ENCODE measurements at regions not wholly inside any gene's neighbourhood (a gene's known extent, or its start where the extent isn't known, plus 50 kb on each side); places are given as distances from the start of the nearest gene placed in this dataset.

GRCh38 chr6:109263873-109264700, 118.2 kb downstream of the CD164 start:
- Histone ChIP-seq H3K9ac (ENCODE audit: insufficient read depth in 1 of 2, low read depth in 2 of 2, low read length in 2 of 2) (no peak overlapping the region), H4K20me1 (replicated peaks; ENCODE audit: control insufficient read depth, insufficient read depth, low read length) (no peaks in the 10 kb centered on the region), H3K9me1 (ENCODE audit: control insufficient read depth, insufficient read depth, low read length) (no peaks in the 10 kb centered on the region), H3K4me1 (replicated peaks in 1 of 2; ENCODE audit: control insufficient read depth in 2 of 2, insufficient read depth in 2 of 2, low read length in 2 of 2) (peaks cover 0 to 9% of the 10 kb centered on the region in 2 experiments; a peak in 1 of 5 replicates), H3K27me3 (ENCODE audit: control insufficient read depth in 2 of 2, insufficient read depth in 2 of 2, low read length in 2 of 2) (no peaks in the 10 kb centered on the region), H3K9me3 (replicated peaks; ENCODE audit: control insufficient read depth, insufficient read depth, low read depth, low read length) (no peaks in the 10 kb centered on the region; the same call in 1 of the 2 replicates), H3K4me3 (no peak overlapping the region), H3K4me2 (ENCODE audit: insufficient read depth, low read length) (no peak overlapping the region; the same call in 1 of the 2 replicates), H2AFZ (ENCODE audit: low read depth, low read length) (peak overlapping the region; percentile 78), H3K36me3 (ENCODE audit: control insufficient read depth, insufficient read depth, low read length) (no peaks in the 10 kb centered on the region), H3K79me2 (ENCODE audit: control insufficient read depth, insufficient read depth, low read length) (no peaks in the 10 kb centered on the region), H3K27ac (ENCODE audit: extremely low read depth, low read depth, low read length) (no peak overlapping the region)
- DNase-seq (ENCODE audit: extremely low read depth in 1 of 4, low spot score in 3 of 4) (peak in 1 of 4 experiments; percentile 29), ATAC-seq (peak; percentile 70), FAIRE-seq (peak; percentile 11)
- ChIA-PET CTCF (ENCODE audit: low intra/inter-chr PET ratio) (no interaction called here), POLR2A (interaction anchor here (0.6 kb wide), 1 partner anchor 1694 kb away, joined by 3 read pairs; the partner anchor contains the start of gene GTF3C6)
- intact Hi-C loops (cut with micrococcal nuclease) (no loop called here), in situ Hi-C loops (cut with MboI) (no loop called here)
- WGBS (ENCODE audit: insufficient coverage, low coverage, missing lambda C conversion rate) = 42% methylated on average over 3 of the region's 3 CpGs
- BruUV-seq (replicated peaks) = no TSS peak
- TF ChIP-seq TCF7L2 (IDR thresholded peaks at IDR 0.05; ENCODE audit: low read depth, low read length) (no peak), ZNF655 (CRISPR knock-in tag; IDR thresholded peaks at IDR 0.05) (no peak), RBM39 (optimal IDR thresholded peaks at IDR 0.05; ENCODE audit: low read depth, low read length) (no peak), GABPB2 (CRISPR knock-in tag; conservative IDR thresholded peaks at IDR 0.05) (no peak), U2AF2 (optimal IDR thresholded peaks at IDR 0.05; ENCODE audit: low read depth, low read length) (no peak), ZNF699 (CRISPR knock-in tag; IDR thresholded peaks at IDR 0.05; ENCODE audit: insufficient replicate concordance) (no peak), ZMIZ1 (IDR thresholded peaks at IDR 0.05; ENCODE audit: low read depth in 2 of 2, low read length in 2 of 2) (no peak), PREB (CRISPR knock-in tag; IDR thresholded peaks at IDR 0.05) (no peak), MCM3 (IDR thresholded peaks at IDR 0.05) (no peak), SMARCA4 (IDR thresholded peaks at IDR 0.05) (no peak), ZFP1 (CRISPR knock-in tag; IDR thresholded peaks at IDR 0.05) (no peak), MEF2D (tag; conservative IDR thresholded peaks at IDR 0.05; ENCODE audit: low read depth) (0 out of 2 replicates have a peak, but pooled peaks have one; percentile 32), SMC3 (conservative IDR thresholded peaks at IDR 0.05; ENCODE audit: insufficient read depth, low read depth, low read length) (no peak), PML (IDR thresholded peaks at IDR 0.05; ENCODE audit: low read length) (no peak), ZEB2 (IDR thresholded peaks at IDR 0.05) (no peak), ZKSCAN8 (CRISPR knock-in tag; IDR thresholded peaks at IDR 0.05) (no peak), DLX4 (CRISPR knock-in tag; IDR thresholded peaks at IDR 0.05) (no peak), SMARCE1 (IDR thresholded peaks at IDR 0.05) (0 out of 2 replicates have a peak, but pooled peaks have one; percentile 29)

Measured in K562 (cell line).